ENCODE measurements at regions not wholly inside any gene's neighbourhood (a gene's known extent, or its start where the extent isn't known, plus 50 kb on each side); places are given as distances from the start of the nearest gene placed in this dataset.

DNA sequence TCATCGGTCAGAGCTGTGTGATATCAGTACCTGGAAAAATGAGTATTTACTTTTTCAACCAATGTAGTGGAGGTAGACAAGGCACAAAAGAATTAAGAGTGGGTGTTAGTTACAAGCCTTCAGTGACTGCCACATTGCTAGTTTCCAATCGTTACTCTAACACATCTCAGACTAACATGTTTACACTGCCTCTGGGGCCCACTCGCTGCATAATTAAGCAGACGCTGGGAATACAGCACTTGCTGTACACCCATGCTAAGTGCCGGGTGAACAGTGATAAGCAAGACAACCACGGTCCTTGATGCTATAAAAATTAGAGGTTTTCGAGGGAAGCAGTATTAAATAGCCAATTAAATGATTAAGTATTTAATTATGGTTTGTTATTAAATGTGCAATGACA, 1147.6 kb downstream of the AACS start:
- Mint-ChIP-seq H3K27me3 (no peaks in the 10 kb centered on the region), H3K27ac (no peak overlapping the region), H3K4me1 (no peaks in the 10 kb centered on the region), H3K36me3 (ENCODE audit: low read depth) (no peaks in the 10 kb centered on the region), H3K9me3 (no peaks in the 10 kb centered on the region), H3K4me3 (no peak overlapping the region)
- no peak for ATAC-seq (ENCODE audit: low read depth)
- no peak for DNase-seq
- POLR2A ChIA-PET = no interaction called here
- CTCF ChIA-PET = no interaction called here
- intact Hi-C loops (cut with micrococcal nuclease) = no loop called here
- TF ChIP-seq, protein P1, sequence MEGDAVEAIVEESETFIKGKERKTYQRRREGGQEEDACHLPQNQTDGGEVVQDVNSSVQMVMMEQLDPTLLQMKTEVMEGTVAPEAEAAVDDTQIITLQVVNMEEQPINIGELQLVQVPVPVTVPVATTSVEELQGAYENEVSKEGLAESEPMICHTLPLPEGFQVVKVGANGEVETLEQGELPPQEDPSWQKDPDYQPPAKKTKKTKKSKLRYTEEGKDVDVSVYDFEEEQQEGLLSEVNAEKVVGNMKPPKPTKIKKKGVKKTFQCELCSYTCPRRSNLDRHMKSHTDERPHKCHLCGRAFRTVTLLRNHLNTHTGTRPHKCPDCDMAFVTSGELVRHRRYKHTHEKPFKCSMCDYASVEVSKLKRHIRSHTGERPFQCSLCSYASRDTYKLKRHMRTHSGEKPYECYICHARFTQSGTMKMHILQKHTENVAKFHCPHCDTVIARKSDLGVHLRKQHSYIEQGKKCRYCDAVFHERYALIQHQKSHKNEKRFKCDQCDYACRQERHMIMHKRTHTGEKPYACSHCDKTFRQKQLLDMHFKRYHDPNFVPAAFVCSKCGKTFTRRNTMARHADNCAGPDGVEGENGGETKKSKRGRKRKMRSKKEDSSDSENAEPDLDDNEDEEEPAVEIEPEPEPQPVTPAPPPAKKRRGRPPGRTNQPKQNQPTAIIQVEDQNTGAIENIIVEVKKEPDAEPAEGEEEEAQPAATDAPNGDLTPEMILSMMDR (IDR thresholded peaks at IDR 0.05) = no peak

DNA sequence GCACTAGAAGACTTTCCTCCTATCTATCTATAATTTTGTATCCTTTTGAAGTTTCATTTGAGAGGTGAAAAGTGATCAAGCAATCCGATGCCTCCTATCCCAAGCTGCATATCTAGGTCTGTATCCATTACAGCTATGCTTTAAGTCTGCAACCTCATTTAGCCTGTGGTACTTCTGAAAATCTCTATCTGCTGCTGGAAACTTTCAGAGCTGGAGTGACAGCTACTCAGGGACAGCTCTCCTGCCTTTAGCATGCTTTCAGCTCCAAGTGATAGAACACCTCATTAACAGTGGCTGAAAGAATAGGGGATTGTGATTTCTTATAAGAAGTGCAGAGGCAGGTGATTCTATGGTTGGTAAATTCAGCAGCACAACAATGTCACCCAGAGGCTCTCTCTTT, 1153.5 kb downstream of the AACS start:
- DNase-seq (no peak), ATAC-seq (ENCODE audit: low read depth) (no peak)
- peaks cover 5% of the 10 kb centered on the region for H3K9me3 Mint-ChIP-seq
- CTCF ChIA-PET = no interaction called here
- no peak overlapping the region for H3K4me3 Mint-ChIP-seq
- no peak overlapping the region for H3K27ac Mint-ChIP-seq
- no peaks in the 10 kb centered on the region for H3K4me1 Mint-ChIP-seq
- POLR2A ChIA-PET = no interaction called here
- intact Hi-C loops (cut with micrococcal nuclease) = no loop called here
- no peaks in the 10 kb centered on the region for H3K27me3 Mint-ChIP-seq
- no peaks in the 10 kb centered on the region for H3K36me3 Mint-ChIP-seq (ENCODE audit: low read depth)
- TF ChIP-seq, protein P1 (IDR thresholded peaks at IDR 0.05) = no peak

DNA sequence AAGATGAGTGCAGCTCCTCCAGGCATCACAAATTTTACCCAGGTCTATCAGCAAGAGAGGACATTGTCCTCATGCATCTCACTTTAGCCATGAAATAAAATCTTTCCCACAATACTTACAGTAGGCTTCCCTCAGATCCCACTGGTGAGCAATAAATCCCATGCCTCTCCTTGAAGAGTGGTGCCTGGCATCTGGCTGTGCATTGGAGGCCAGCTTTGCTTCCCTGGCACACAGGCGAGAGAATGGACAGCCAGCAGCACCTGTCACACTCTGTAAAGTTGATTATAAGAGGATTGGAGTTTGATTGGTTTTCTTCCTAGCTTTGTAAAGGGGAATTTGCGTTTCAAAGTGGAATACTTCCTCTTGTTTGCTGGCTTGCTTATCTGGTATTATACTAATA, 1153.9 kb downstream of the AACS start:
- CTCF ChIA-PET = no interaction called here
- TF ChIP-seq, protein P1 (IDR thresholded peaks at IDR 0.05) = no peak
- POLR2A ChIA-PET = no interaction called here
- DNase-seq (no peak), ATAC-seq (ENCODE audit: low read depth) (no peak)
- intact Hi-C loops (cut with micrococcal nuclease) = no loop called here
- H3K9me3 Mint-ChIP-seq = peaks cover 5% of the 10 kb centered on the region
- H3K4me3 Mint-ChIP-seq = no peak overlapping the region
- H3K36me3 Mint-ChIP-seq (ENCODE audit: low read depth) = no peaks in the 10 kb centered on the region
- H3K27me3 Mint-ChIP-seq = no peaks in the 10 kb centered on the region
- H3K27ac Mint-ChIP-seq = no peak overlapping the region
- no peaks in the 10 kb centered on the region for H3K4me1 Mint-ChIP-seq

DNA sequence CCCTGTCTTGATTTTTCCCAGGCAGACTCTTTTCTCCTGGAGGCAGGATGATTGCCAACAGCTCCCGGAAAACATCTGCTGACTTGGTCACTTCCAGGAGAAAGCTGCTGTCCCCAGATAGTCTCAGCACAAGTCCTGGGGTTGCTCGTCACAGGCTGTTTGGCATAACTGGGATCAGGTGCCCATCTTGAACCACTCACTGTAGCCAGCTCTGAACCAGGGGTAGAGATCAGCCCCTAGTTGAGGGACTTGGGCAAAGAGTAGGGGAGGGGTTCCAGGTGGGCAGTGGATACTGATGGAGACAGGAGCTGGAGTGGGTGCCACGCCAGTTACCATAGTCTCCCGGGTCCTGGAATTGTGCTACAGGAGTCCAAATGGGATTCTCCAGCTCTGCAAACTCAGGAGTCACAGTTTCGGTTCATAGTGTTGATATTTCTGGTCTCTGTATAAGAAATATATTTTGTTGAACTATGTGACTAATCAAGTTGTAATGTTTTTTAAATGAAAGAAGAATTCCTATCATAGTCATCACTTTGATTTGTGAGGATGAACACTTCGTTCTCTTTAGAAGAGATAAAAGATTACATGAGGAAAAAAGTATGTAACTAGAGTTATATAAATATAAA, 1154.5 kb downstream of the AACS start:
- DNase-seq (no peak), ATAC-seq (ENCODE audit: low read depth) (no peak)
- no peaks in the 10 kb centered on the region for H3K36me3 Mint-ChIP-seq (ENCODE audit: low read depth)
- POLR2A ChIA-PET = no interaction called here
- TF ChIP-seq, protein P1 (IDR thresholded peaks at IDR 0.05) = no peak
- H3K27me3 Mint-ChIP-seq = no peaks in the 10 kb centered on the region
- no peak overlapping the region for H3K4me3 Mint-ChIP-seq
- no peak overlapping the region for H3K27ac Mint-ChIP-seq
- intact Hi-C loops (cut with micrococcal nuclease) = no loop called here
- peaks cover 5% of the 10 kb centered on the region for H3K9me3 Mint-ChIP-seq
- H3K4me1 Mint-ChIP-seq = no peaks in the 10 kb centered on the region
- CTCF ChIA-PET = no interaction called here

DNA sequence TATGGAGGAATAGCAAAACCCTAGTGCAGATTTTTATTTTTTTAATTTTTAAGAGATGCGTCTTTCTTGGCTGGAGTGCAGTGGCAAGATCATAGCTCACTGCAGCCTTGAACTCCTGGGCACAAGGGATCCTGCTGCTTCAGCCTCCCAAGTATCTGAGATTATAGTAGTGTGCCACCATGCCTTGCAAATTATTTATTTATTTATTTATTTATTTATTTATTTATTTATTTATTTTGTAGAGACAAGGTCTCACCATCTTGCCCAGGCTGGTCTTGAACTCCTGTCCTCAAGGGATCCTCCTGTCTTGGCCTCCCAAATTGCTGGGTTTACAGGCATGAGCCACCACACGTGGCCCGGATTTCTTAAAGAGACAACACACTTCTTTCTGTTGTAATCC, 1158.8 kb downstream of the AACS start:
- peaks cover 12% of the 10 kb centered on the region for H3K9me3 Mint-ChIP-seq
- no peak overlapping the region for H3K27ac Mint-ChIP-seq
- no peaks in the 10 kb centered on the region for H3K27me3 Mint-ChIP-seq
- intact Hi-C loops (cut with micrococcal nuclease) = no loop called here
- no peaks in the 10 kb centered on the region for H3K4me1 Mint-ChIP-seq
- H3K36me3 Mint-ChIP-seq (ENCODE audit: low read depth) = no peaks in the 10 kb centered on the region
- ChIA-PET CTCF (no interaction called here), POLR2A (no interaction called here)
- DNase-seq (no peak), ATAC-seq (ENCODE audit: low read depth) (no peak)
- TF ChIP-seq, protein P1 (IDR thresholded peaks at IDR 0.05) = no peak
- H3K4me3 Mint-ChIP-seq = no peak overlapping the region

All from activated B cell treated with CpG ODN at 0.5 μM for 24 hours (primary cell).